Kidney (tissue), 13 donors: ENCODE measurements at regions not wholly inside any gene's neighbourhood (a gene's known extent, or its start where the extent isn't known, plus 50 kb on each side); places are given as distances from the start of the nearest gene placed in this dataset.

ENCODE experiments used
- DNase-seq, 5 donors: peaks; one replicate each; pipeline ENCODE4 v3.0.0-alpha.2; 2013 to 2020
- FAIRE-seq: peaks from 2 replicates; lab custom pipeline; 2012; peaks lifted over from hg19 to GRCh38; lab: Jason Lieb, UNC
- H3K27ac ChIP-seq, 2 donors: one replicate each; pipeline ENCODE4 v1.7.0; 2013; ENCODE audit warnings: low read depth in 2 of 2, low read length in 2 of 2, inconsistent platforms in 1 of 2
- H3K27me3 ChIP-seq: one replicate; pipeline ENCODE4 v1.7.1; 2013; ENCODE audit warnings: low read length, inconsistent platforms; ENCODE audit not compliant: control insufficient read depth, insufficient read depth
- H3K36me3 ChIP-seq, 3 donors: one replicate each; pipeline versions ENCODE4 v1.7.0 to v1.7.1; 2013; ENCODE audit warnings: low read length in 3 of 3, control low read depth in 1 of 3, inconsistent platforms in 1 of 3; ENCODE audit not compliant: insufficient read depth in 3 of 3, control insufficient read depth in 2 of 3
- H3K4me1 ChIP-seq, 3 donors: one replicate each; pipeline versions ENCODE4 v1.7.0 to v1.7.1; 2013; ENCODE audit warnings: low read length in 3 of 3, inconsistent platforms in 1 of 3, low read depth in 1 of 3; ENCODE audit not compliant: control insufficient read depth in 2 of 3, insufficient read depth in 2 of 3
- H3K4me3 ChIP-seq, 3 donors: one replicate each; pipeline versions ENCODE4 v1.7.0 to v1.8.1; 2013; ENCODE audit warnings: low read length in 3 of 3, control low read depth in 1 of 3, inconsistent platforms in 1 of 3
- H3K9ac ChIP-seq, 3 donors: one replicate each; pipeline versions ENCODE4 v1.7.0 to v1.7.1; 2013; ENCODE audit warnings: low read length in 3 of 3, control low read depth in 1 of 3, inconsistent platforms in 1 of 3
- H3K9me3 ChIP-seq, 3 donors: one replicate each; pipeline versions ENCODE4 v1.7.0 to v1.7.1; 2013; ENCODE audit warnings: low read length in 3 of 3, control low read depth in 1 of 3, inconsistent platforms in 1 of 3; ENCODE audit not compliant: control insufficient read depth in 2 of 3, insufficient read depth in 1 of 3
- intact Hi-C: fragments of 100-400 bp; cut with DNase I; formaldehyde crosslinking; loops from one replicate; pipeline ENCODE4 v1.11.1; 2022
- TF ChIP-seq, protein P1 (sequence below): IDR thresholded peaks from 3 replicates; pipeline ENCODE4 v1.5.1; 2012; ENCODE audit warnings: mild to moderate bottlenecking, moderate library complexity, borderline replicate concordance; ENCODE audit not compliant: insufficient read depth; ENCODE audit errors: extremely low read depth
- donor health status: control.
- donor health status: control.
- donor health status: control.
- donor health status: control.
- donor health status: control.
- donor health status: DM: yes; HTN: yes; CAD: no.
- donor health status: Normal renal cell carcinoma (clear cell type).

DNA sequence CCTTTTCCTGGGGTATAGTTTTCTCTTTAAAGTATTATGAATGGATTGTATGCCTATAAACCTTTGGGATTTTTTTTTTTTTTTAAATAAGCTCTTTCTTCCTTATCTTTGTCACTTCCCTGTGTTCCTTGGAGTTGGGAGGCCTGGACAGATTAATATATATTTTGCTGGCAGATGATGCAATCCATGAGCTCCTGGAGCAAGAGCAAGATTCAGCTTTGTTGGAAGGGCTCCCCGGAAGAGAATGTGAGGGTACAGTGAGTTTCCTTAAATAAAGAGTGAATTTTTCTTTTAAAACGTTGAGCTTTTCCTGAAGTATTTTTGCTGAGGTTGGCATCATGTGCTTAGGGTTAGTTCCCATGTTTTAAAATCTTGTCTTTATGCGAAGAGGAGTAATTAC, 98.7 kb upstream of the SLC28A3 start:
- Histone ChIP-seq H3K36me3 (no peaks in the 10 kb centered on the region), H3K27me3 (no peaks in the 10 kb centered on the region), H3K4me1 (no peaks in the 10 kb centered on the region), H3K9me3 (peaks cover 0 to 3% (median 0%) of the 10 kb centered on the region in 3 donors), H3K9ac (no peak overlapping the region), H3K27ac (no peak overlapping the region), H3K4me3 (no peak overlapping the region)
- intact Hi-C loops: no loop called here
- no peak for DNase-seq
- FAIRE-seq: no peak
- TF ChIP-seq, protein P1, sequence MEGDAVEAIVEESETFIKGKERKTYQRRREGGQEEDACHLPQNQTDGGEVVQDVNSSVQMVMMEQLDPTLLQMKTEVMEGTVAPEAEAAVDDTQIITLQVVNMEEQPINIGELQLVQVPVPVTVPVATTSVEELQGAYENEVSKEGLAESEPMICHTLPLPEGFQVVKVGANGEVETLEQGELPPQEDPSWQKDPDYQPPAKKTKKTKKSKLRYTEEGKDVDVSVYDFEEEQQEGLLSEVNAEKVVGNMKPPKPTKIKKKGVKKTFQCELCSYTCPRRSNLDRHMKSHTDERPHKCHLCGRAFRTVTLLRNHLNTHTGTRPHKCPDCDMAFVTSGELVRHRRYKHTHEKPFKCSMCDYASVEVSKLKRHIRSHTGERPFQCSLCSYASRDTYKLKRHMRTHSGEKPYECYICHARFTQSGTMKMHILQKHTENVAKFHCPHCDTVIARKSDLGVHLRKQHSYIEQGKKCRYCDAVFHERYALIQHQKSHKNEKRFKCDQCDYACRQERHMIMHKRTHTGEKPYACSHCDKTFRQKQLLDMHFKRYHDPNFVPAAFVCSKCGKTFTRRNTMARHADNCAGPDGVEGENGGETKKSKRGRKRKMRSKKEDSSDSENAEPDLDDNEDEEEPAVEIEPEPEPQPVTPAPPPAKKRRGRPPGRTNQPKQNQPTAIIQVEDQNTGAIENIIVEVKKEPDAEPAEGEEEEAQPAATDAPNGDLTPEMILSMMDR: no peak

DNA sequence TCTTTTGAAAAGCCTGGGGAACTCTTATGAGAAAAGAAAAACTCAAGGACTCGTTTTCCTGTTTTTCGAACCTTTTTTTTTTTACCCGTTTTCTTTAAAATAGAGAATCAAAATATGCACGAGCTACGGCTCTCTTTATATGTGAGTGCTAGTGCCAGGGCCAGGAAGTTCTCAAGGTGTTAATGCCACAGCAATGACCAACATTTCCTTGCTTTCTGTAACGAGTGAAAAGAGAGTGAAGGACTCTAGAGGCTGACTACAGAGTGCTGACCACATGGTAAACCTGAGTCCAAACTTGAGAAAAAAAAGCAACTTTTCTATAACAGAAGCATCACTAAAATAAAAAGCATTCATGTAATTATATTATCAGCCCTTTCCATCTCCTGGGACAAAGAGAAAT, 102.2 kb upstream of the SLC28A3 start:
- no peaks in the 10 kb centered on the region for H3K4me1 ChIP-seq
- no peaks in the 10 kb centered on the region for H3K36me3 ChIP-seq
- FAIRE-seq: no peak
- H3K27me3 ChIP-seq: no peaks in the 10 kb centered on the region
- intact Hi-C loops: no loop called here
- H3K9me3 ChIP-seq: no peaks in the 10 kb centered on the region
- no peak for DNase-seq
- TF ChIP-seq, protein P1: no peak
- no peak overlapping the region for H3K9ac ChIP-seq
- no peak overlapping the region for H3K27ac ChIP-seq
- no peak overlapping the region for H3K4me3 ChIP-seq

DNA sequence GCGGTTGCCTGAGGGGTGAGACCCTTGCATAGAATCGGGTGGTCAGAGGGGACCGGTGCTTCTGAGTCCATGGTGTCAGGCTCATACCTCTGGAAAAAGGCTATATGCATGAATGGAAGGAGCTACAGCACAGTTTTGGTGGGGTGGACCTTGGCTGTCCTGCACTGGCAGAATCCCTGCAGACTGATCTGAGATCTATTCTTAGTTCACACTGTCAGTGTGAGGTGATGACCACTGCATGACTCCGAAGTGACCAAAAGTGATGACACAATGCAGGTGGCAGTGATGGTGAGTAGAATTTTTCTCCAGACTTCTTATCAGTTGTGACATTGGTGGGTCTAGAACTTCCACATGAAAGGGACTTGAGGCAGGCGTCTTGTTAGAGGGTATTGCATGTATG, 105.2 kb upstream of the SLC28A3 start:
- Histone ChIP-seq H3K9me3 (no peaks in the 10 kb centered on the region), H3K36me3 (no peaks in the 10 kb centered on the region), H3K27me3 (no peaks in the 10 kb centered on the region), H3K4me1 (no peaks in the 10 kb centered on the region), H3K4me3 (no peak overlapping the region), H3K9ac (no peak overlapping the region), H3K27ac (no peak overlapping the region)
- TF ChIP-seq, protein P1: no peak
- intact Hi-C loops: no loop called here
- DNase-seq (no peak), FAIRE-seq (no peak)

DNA sequence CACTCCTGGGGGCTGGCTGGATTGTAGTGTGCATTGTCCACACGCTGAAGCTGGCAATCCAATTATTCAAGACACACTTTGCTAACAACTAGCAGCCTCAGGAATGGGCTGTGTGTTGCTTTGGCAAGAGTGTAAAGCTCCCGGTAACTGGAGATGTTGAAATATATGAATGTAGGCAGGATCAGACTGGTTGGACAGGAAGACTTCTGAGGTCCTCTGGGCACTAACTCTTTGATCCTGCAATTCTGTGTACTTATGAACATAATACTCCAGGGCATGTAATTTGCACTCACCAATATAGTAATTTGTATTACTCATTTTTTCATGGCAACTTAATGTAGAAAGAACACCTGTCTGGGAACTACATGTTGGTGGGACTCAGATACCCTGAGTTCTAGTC, 106.7 kb upstream of the SLC28A3 start:
- Histone ChIP-seq H3K4me3 (no peak overlapping the region), H3K27me3 (no peaks in the 10 kb centered on the region), H3K9me3 (no peaks in the 10 kb centered on the region), H3K27ac (no peak overlapping the region), H3K36me3 (no peaks in the 10 kb centered on the region), H3K9ac (no peak overlapping the region), H3K4me1 (no peaks in the 10 kb centered on the region)
- TF ChIP-seq, protein P1: no peak
- intact Hi-C loops: no loop called here
- DNase-seq (no peak), FAIRE-seq (no peak)
